Kidney capillary endothelial cell (primary cell): ENCODE measurements at regions not wholly inside any gene's neighbourhood (a gene's known extent, or its start where the extent isn't known, plus 50 kb on each side); places are given as distances from the start of the nearest gene placed in this dataset.
"Not testable (repeated sequence)": the region's sequence is repeated elsewhere in the genome, so short reads cannot be mapped to it uniquely, and the experiment has no call there.

Source experiments
- DNase-seq: peaks from one replicate; pipeline ENCODE4 v3.0.0-alpha.2; 2018; ENCODE audit warnings: low spot score

DNA sequence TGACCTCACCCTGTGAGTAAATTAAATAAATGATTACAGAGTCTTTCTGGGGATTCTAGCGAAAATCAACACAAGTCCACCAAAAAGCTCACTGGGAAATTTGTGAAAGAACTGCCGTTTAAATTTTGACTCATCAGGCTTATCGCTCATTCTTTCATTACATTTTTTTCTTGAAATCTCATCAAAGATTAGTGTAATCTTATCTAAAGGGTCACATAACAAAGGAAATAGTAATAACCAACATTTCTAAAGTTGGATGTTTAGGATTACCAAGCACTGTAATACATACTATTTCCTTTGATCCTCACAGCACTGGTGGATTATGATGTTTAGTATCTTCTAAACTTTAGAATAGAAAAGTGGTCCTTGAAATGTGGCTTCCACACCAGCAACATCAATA, 111.1 kb upstream of the CBLB start:
- no peak for DNase-seq

DNA sequence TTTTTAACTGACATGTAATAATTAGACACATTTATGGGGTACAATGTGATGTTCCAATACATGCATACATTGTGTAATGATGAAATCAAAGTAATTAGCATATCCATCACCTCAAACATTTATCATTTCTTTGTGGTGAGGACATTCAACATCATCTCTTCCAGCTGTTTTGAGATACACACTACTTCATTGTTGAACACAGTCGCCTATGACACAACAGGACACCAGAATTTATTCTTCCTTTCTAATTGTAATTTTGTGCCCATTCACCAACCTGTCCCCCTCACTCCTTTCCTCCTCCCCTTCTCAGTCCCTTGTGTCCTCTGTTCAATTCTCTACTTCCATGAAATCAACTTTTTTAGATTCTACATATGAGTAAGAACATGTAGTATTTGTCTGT, 113.4 kb upstream of the CBLB start:
- no peak for DNase-seq

DNA sequence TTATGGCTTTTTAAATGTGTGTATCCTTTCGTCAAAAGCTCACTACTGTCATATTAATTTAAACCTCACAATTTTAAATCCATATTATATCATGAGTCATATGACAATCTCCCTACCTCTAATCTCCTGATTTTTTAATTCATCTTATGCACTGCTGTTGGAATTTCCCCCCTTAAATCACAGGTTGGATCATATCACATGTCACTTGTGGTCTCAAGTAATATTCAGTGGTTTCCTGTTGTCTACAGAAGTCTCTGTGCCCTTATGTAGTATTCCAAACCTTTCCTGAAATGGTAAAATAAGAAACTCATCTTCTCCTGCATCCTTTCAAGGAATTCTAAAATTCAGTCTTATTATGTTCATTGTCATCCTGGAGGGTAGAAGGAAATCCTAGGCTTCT, 116.0 kb upstream of the CBLB start:
- DNase-seq: no peak

DNA sequence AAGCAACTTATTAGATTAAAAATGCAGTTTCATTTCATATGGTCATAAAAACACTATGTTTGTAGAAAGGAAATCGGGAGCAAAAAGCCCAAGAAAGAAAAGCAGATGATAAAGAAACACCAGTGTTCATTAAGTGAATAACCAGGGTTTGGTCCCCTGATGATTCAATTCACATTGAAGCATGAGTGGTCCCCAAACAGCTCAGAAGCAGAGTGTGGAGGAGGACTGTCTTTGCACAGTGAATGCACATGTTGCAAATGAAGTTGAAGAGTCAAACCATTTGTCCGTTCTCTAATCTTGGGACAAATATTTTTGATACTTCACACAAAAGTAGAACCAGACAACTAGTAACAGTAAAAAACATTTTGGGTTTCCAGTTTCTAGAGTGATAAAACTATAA, 117.5 kb upstream of the CBLB start:
- not testable (repeated sequence) for DNase-seq

DNA sequence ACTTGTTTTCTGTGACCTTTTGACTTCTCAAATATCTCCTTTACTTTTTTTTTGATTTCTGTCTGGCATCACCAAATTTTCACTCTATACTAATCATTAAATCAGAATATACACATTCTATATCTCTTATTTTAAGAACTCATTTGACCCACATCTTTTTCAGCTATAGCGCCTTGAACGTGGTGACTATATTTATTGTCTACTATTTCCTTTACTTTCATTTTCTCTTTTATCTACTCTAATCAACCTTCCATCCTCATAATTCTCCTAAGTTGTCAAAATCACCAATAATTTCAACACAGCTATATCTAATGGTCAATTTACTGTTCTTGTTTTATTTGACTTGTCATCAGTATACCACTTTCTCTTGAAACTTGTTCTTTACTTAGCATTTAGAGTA, 119.0 kb upstream of the CBLB start:
- no peak for DNase-seq

DNA sequence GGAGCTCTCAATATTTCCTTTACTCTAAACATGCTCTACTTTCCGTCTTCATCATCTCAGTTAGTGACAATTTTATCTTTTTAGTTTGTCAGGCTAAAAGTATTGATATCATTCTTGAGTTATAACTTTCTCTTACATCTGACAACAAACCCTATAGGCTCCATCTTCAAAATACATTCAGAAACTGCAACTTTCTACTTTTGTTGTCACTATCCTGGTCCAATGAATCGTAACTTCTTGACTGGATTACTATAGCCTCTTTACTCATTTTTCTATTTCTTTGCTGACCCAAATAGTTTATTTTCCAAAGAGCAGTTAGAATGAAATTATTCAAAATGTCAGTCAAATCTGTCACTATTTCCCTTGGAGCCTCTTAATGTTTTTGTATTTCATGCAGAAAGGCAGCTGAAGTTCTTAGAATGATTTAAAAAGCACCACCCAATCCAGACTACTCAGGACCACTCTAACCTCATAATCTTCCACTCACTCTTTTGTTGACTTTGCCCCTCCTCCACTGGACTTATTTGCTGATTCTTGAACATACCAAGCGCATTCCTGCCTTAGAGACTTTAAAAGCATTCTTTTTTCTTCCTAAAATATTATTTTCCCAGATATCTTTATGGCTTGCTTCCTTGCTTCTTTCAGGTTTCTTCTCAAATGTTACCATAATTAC, 119.9 kb upstream of the CBLB start:
- DNase-seq: no peak

DNA sequence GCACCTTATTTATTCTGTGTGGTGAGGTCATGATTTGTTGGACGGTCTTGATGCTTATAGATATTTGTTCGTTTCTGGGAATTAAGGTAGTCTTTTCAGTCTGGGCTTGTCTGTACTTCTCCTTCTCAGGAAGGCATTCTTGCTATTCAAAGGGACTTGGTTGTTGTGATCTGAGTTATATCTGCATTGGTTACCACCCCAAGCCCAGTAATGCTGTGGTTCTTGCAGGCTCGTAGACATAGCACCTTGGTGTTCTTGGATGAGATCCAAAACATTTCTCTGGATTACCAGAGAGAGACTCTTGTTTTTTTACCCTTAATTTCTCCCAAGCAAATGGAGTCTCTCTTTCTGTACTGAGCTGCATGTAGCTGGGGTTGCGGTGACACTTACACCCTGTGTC, 128.0 kb upstream of the CBLB start:
- no peak for DNase-seq

DNA sequence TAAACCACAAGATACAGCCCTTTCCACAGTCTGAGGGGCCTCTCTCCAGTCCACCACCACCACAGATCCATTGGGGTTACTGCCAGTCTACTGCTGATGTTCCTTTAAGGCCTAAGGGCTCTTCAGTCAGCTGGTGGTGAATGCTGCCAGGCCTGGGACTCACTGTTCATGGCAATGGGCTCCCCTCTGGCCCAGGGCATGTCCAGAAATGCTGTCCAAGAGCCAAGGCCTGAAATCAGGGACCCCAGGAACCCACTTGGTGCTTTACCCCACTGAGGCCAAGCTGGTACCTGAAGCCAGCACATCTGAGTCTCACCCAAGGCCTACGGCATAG, 128.6 kb upstream of the CBLB start:
- no peak for DNase-seq

DNA sequence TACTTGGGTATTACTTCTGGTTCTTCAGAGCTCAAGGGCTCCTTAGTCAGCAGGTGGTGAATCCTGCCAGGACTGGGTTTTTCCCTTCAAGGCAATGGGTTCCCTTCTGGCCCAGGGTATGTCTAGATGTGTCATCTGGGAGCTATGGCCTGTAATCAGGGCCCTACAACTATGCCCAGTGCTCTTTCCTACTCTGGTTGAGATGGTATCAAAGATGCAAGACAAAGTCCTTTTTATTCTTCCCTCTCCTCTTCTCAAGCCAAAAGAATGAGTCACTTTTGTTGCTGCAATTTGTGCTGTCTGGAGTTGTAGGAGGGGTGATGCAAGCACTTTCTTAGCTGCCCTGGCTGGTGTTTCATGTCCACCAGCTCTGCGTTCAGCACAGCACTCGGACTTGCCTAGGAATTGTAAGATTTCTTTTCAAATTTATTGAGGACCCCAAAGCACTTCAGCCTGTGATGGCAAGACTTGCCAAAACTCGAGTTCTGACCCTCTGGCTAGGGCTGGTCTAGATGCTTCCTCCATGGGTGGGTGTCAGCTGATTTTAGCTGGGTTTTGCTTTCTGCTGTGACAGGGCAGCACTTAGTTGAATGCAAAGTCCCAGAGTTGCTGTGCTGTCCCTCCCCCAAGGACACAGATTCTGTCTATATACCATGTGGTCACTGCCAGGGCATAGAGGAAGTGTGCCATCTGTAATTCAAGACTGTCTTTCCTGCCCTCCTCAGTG, 129.2 kb upstream of the CBLB start:
- DNase-seq: no peak

DNA sequence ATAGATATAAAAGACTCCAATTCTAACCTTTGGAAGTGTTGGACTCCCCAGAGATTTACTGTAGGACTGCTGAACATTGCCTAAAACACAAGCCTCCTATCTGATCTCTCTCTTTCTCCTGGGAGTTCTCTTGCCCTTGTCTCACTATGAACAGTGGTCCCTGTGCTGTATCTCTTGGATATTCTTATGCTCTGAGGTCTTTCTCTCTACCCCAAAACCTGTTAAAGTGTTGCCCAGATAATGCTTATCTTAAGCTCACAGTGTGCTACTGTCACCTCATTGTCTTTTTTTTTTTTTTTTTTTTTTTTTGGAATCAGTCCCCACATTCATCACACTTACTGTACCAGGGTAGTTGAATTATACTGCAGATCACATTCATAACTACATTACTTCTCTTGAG, 131.0 kb upstream of the CBLB start:
- DNase-seq: no peak

DNA sequence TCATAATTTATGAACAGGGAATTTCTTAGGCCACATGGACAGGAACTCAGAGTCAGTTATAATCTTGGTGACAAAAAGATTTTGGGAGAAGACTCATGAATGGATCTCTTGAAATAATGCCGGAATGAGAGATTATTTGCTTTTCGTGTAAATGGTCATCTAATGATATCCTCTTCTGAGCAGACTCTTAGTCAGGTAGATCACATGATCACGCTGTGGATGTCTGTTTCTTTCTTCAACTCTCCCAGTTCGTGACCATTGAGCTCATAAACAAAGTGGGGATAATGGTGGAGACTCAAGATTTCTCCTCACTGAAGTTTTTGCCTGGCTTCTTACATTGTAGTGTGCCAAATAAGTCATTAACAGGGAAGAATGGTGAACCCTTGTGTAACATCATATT, 133.1 kb upstream of the CBLB start:
- no peak for DNase-seq

DNA sequence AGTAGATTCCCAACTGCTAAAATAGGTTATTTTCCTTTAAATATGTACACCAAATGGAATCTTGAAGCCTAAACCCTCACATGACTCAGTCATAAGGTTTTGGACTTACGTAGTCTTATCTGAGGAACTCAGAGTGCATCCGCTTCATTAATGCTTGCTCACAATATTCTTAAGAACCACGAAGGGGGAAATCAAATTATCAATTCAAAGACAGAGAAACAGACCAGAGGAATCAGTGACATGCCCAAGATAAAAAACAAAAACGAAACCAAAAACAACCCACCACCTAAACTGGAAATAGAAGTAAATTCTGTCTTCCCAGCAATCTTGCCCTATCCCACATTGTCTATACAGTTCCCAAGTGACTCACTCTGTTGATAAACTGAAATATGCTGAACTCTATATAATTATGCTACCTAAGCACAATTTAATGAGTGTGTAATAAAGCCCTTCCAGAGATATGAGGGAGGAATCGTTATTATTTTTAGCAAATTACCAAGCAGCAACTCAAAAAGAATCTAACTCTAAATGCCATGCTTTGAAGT, 135.4 kb upstream of the CBLB start:
- DNase-seq: no peak

DNA sequence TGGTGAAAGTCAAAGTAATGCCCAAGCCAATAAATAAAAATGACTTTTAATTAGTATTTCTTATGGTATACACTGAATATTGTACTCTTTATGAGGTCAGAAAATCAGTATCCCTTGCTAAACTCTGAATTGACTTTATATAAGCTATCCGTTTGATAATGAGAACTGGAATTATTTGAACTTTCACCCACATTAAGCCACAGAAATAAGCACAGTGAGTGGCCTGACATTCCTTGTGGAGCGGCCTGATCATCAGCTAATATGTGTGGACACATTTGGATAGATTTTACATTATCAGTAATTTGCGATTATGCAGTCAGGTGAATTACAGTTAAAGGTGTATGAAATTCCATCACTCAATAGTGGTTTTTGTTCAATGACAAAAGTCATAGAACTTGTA, 136.0 kb upstream of the CBLB start:
- no peak for DNase-seq

DNA sequence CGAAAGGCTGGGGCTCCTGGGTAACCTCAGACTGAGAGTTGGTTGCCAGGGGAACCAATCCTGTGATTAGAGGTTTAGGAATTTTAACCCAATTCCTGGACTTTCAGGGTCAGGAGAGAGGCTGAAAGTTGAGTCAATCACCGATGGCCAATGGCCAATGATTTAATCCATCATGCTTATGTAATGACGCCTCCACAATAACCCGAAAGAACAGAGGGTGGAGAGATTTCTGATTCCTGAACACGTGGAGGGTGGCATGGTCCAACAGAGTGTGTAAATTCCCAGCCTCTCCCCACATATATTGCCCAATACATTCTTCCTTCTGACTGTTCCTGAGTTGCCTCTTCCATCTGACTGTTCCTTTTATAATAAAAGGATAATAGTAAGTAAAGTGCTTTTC, 137.2 kb upstream of the CBLB start:
- DNase-seq: no peak

DNA sequence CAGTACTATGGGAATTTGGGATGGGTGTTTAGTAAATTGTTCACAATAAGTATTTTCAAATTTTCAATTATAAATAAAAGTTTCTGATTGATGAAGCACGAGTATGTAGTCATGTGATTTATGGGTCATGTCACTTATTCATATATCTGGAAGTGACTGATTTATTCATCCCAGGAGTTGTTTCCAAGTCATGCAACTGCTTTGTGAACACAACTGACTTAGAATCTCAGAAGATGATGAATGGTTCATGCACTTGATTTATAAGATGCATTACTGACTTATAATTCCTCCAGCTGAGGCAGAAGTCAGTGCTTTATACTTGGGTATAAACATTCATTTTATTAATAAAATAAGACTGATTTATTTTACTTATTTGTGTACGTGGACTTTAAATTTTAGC, 137.8 kb upstream of the CBLB start:
- no peak for DNase-seq

DNA sequence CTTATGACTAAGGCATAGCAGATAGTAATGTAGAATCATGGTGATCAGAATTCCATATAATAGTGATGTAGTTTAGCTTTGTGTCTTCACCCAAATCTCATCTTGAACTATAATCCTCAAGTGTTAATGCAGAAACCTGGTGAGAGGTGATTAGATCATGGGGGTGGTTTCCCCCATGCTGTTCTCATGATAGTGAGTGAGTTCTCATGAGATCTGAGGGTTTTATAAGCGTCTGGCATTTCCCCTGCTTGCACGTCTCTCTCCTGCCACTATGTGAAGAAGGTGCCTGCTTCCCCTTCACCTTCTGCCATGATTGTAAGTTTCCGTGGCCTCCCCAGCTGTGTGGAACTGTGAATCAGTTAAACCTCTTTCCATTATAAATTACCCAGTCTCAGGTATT, 138.7 kb upstream of the CBLB start:
- no peak for DNase-seq

DNA sequence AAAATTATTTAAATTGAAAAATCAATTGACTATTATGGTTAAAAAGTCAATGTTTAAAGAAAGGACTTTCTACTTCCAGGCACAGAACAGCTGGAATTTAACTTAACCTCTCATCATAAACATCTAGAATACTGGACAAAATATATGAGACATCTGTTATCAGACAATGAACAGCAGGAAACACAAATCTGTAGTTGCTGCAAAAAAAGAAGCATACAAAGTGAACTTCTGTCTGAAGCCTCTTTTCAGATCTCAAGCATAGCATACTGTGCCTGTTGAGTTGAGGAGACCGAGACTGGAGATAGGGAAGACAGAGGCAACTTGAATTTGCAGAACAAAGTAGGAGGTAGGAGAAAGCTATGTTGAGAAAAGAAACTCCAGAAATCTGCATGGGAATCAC, 140.0 kb upstream of the CBLB start:
- no peak for DNase-seq

DNA sequence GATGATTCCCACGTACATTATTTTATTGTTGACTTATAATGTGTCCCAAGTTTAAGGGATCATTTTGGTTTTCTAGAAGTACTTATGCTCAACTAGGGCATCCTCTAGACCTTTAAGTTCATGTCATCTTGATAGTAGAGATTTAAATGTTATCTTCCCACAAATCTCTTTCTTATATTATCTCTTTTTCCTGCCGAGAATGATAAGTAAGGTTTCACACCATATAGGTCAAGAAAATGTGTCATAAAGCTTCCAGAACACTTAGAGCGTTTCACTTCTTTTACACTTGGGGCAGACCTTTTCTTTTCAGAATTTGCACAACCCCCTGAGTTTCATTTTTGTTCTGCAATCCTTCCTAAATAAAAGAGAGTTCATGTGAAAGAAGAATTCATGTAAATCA, 142.0 kb upstream of the CBLB start:
- DNase-seq: no peak

DNA sequence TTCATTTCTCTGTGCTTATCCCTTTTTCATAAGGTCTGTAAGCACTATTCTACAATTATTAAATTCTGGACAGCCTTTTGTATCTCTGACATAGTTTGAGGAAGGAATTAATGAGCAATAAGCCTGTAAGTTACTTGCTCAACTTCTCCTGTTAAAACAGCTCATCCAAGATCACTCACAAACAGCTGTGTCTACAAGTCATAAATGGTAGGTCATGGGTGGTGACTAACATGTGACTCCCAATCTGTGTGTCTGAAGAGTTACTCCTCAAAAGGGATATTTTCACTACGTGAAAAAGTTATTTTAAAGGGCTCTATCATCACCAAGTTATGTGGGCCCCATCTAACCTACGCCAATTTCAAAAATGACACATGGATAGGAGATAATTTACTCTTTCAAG, 145.2 kb upstream of the CBLB start:
- DNase-seq: peak; percentile 70

DNA sequence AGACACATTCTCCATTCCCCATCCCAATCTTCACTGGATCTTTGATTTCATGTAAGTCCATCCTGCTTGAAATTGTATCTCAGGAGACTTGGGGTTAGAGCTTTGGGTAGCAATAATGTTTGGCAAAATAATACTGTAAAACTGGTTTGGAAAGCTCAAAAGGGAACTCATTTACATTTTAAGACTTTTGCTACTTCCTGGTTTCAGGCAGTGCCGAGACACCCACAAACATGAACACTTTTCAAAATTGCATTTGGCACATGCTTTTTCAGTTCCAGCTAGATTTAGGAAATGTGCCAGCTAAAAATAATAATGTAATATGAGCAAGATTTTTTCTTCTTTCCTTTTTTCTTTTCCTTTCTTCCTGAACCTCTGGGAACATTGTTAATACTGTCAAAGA, 145.7 kb upstream of the CBLB start:
- DNase-seq: no peak

DNA sequence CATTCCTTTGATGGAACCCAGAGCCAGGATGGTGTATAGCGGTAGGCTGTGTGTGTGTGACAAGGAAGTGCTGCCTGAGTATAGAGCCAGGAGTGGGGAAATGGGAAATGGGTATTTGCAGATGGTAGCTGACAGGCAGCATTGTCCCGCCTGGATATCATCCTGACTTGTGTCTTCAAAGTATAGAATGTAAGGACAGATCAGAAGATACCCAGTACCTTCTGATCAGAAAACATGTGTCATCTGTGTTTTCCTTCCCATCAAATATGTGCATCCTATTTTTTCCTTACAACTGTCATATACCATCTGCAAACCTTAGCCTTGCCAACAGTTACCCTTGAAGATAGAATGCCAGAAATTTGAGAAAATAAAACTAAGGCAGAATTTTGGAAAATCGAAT, 146.2 kb upstream of the CBLB start:
- no peak for DNase-seq

DNA sequence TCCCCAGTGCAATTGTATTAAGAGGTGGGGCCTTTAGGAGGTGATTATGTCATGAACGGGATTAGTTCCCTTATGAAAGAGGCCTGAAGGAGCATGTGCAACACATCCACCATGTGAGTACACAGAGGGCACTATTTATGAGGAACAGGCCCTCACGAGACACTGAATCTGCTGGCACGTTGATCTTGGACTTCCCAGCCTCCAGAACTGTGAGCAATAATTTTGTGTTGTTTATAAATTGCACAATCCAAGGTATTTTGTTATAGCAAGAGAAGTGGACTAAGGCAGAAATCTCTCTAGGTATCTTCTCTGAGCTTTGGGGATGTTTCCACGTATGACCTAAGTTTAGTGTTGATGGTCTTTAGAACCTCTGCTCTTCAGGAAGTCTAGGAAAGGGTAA, 149.3 kb upstream of the CBLB start:
- DNase-seq: no peak

DNA sequence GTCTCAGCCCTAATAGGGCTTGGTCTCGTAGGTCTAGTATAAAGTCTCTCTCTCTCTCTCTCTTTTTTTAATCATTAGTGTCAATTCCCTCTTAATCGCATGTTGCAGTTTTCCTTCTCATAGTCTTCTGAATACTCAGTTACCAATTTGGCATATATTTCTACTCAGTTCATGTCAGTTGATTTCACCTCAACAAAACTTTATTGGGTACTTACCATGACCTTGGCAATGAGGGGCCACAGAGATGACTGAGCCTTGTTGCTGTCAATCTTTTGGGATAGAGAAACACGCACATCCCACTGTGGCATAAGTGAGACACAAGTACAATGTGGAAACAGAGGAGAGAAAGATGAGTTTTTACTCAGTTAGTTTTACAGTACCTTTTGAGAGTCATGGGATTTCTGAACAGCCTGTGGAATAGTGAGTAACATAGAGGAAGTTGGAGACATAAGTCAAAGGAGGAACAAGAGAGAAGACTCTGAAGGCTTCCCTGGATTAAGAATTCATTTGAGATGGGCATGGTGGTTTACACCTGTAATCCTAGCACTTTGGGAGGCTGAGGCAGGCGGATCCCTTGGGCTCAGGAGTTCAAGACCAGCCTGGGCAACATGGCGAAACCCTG, 150.2 kb upstream of the CBLB start:
- DNase-seq: no peak

DNA sequence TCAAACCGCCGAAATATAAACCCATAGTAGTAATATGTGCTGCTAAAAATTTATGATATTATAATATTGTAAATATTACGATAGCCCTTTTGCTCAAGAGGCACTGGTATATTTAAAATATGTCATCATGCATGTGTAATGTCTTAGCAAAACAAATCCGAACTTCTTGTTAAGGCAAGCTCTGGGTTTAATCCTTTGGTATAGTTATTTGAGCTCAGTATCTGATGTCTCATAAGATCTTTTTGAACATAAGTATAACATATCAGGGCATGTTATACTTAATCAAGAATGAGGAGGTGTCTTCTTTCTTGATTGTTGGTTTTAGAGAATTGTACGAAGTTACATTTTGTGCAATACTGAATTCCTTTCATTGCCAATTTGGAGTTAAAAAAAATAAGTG, 154.1 kb upstream of the CBLB start:
- no peak for DNase-seq
